Activated CD4-positive, alpha-beta T cell treated with anti-CD3 and anti-CD28 coated beads, Interleukin-2, amount 10 ng/mL, durations not matched to agents 7 days and 5 days (primary cell): ENCODE measurements at regions not wholly inside any gene's neighbourhood (a gene's known extent, or its start where the extent isn't known, plus 50 kb on each side); places are given as distances from the start of the nearest gene placed in this dataset.
"Not testable (repeated sequence)": the region's sequence is repeated elsewhere in the genome, so short reads cannot be mapped to it uniquely, and the experiment has no call there.

Experiments
- CTCF ChIA-PET: fragments of 350-600 bp; sonication (Branson Sonifier 250); formaldehyde crosslinking; loops from one replicate; lab custom pipeline; 2021; ENCODE audit warnings: antibody characterized with exemption; lab: Charles Lee
- POLR2A ChIA-PET: fragments of 350-600 bp; sonication (Branson Sonifier 250); formaldehyde crosslinking; loops from one replicate; lab custom pipeline; 2021; ENCODE audit warnings: antibody characterized with exemption; lab: Charles Lee
- DNase-seq: peaks from one replicate; pipeline ENCODE4 v3.0.0-alpha.2; 2020
- H3K27ac Mint-ChIP-seq: one replicate; pipeline ENCODE4 v1.8.0; 2021; ENCODE audit warnings: mild to moderate bottlenecking, moderate library complexity, mixed read lengths
- H3K27me3 Mint-ChIP-seq: one replicate; pipeline ENCODE4 v1.8.0; 2021; ENCODE audit warnings: mixed read lengths
- H3K36me3 Mint-ChIP-seq: one replicate; pipeline ENCODE4 v1.8.0; 2021; ENCODE audit warnings: low read depth, mixed read lengths
- H3K4me1 Mint-ChIP-seq: one replicate; pipeline ENCODE4 v1.8.0; 2021; ENCODE audit warnings: mixed read lengths
- H3K4me3 Mint-ChIP-seq: one replicate; pipeline ENCODE4 v1.8.0; 2021; ENCODE audit warnings: mild to moderate bottlenecking, moderate library complexity, mixed read lengths
- H3K9me3 Mint-ChIP-seq: one replicate; pipeline ENCODE4 v1.8.0; 2021; ENCODE audit warnings: mixed read lengths

DNA sequence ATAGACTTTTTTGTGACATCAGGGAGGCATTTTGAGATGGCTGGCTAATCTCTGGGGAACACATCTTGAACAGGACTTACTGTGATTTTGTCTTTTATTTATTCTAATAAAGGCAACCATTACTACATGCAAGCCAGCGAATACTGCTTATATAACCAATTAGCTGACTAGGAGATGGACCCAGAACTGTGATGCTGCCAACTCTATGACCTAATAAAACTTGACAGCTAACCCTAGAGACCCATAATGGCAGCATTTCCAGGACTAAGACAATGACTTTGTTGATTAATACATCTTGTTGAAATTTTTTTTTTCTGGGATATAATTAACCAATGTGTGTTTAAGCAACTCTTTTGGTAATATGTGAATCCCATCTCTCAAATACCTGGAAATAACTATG is 584.6 kb downstream of the PRR32 start:
- POLR2A ChIA-PET, result no interaction called here
- Mint-ChIP-seq H3K4me1 (no peaks in the 10 kb centered on the region), H3K36me3 (no peaks in the 10 kb centered on the region), H3K27me3 (no peaks in the 10 kb centered on the region), H3K9me3 (no peaks in the 10 kb centered on the region), H3K27ac (no peak overlapping the region), H3K4me3 (no peak overlapping the region)
- CTCF ChIA-PET, result no interaction called here
- no peak for DNase-seq

GRCh38 chrX:127400231-127400630 is 580.7 kb downstream of the PRR32 start:
- POLR2A ChIA-PET, DNase-seq, H3K9me3 Mint-ChIP-seq, H3K4me1 Mint-ChIP-seq, H3K4me3 Mint-ChIP-seq, H3K36me3 Mint-ChIP-seq, CTCF ChIA-PET, H3K27ac Mint-ChIP-seq, H3K27me3 Mint-ChIP-seq: not testable (repeated sequence)

- Mint-ChIP-seq H3K4me3 (no peak overlapping the region), H3K9me3 (no peaks in the 10 kb centered on the region), H3K27ac (no peak overlapping the region), H3K27me3 (no peaks in the 10 kb centered on the region), H3K36me3 (no peaks in the 10 kb centered on the region), H3K4me1 (no peaks in the 10 kb centered on the region)
- POLR2A ChIA-PET, result no interaction called here
- CTCF ChIA-PET, result no interaction called here
- DNase-seq, result no peak
Measured at GRCh38 chrX:127390316-127390715, 570.8 kb downstream of the PRR32 start.

DNA sequence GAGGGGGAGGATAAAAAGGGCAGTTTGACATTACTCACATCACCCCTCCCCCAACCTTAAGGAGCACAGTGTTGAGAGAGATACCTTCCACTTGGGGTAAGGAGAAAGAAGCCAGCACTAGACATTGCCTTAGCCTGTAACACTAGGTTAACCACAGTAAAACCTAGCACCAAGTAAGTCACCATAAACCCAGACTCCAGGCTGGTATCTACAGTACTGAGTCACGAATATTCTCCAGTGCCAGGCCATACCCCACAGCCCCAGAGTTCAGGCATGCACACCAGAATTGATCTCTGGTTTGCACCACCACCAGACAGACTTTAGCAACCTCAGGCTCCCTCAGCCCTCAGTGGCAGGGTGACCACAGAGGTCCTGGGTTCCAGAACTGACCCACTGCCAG is 570.4 kb downstream of the PRR32 start:
- Mint-ChIP-seq H3K36me3 (no peaks in the 10 kb centered on the region), H3K4me3 (no peak overlapping the region), H3K4me1 (no peaks in the 10 kb centered on the region), H3K27ac (no peak overlapping the region), H3K9me3 (no peaks in the 10 kb centered on the region), H3K27me3 (no peaks in the 10 kb centered on the region)
- POLR2A ChIA-PET, result no interaction called here
- DNase-seq, result no peak
- CTCF ChIA-PET, result no interaction called here
